MG63 (cell line): ENCODE measurements at regions not wholly inside any gene's neighbourhood (a gene's known extent, or its start where the extent isn't known, plus 50 kb on each side); places are given as distances from the start of the nearest gene placed in this dataset.

Source experiments
- DNase-seq: peaks from one replicate; pipeline ENCODE4 v3.0.0-alpha.2; 2020
- H3K27me3 ChIP-seq: fragments of 250-450 bp; sonication (Bioruptor Pico); 2 replicates; pipeline ENCODE4 v1.5.1; 2020; ENCODE audit warnings: mild to moderate bottlenecking, moderate library complexity
- H3K36me3 ChIP-seq: fragments of 250-450 bp; sonication (Bioruptor Pico); 2 replicates; pipeline ENCODE4 v1.5.1; 2020; ENCODE audit warnings: mild to moderate bottlenecking, moderate library complexity
- H3K4me3 ChIP-seq: fragments of 250-450 bp; sonication (Bioruptor Pico); 2 replicates; pipeline ENCODE4 v1.5.1; 2020; ENCODE audit warnings: mild to moderate bottlenecking, moderate library complexity
- H3K9me3 ChIP-seq: fragments of 250-450 bp; sonication (Bioruptor Pico); 2 replicates; pipeline ENCODE4 v1.5.1; 2020; ENCODE audit warnings: mild to moderate bottlenecking, moderate library complexity

GRCh38 chr6:164229716-164230115 is 815.2 kb downstream of the QKI start:
- Histone ChIP-seq H3K36me3 (no peaks in the 10 kb centered on the region), H3K4me3 (no peak overlapping the region), H3K9me3 (no peaks in the 10 kb centered on the region), H3K27me3 (no peaks in the 10 kb centered on the region)
- no peak for DNase-seq

DNA sequence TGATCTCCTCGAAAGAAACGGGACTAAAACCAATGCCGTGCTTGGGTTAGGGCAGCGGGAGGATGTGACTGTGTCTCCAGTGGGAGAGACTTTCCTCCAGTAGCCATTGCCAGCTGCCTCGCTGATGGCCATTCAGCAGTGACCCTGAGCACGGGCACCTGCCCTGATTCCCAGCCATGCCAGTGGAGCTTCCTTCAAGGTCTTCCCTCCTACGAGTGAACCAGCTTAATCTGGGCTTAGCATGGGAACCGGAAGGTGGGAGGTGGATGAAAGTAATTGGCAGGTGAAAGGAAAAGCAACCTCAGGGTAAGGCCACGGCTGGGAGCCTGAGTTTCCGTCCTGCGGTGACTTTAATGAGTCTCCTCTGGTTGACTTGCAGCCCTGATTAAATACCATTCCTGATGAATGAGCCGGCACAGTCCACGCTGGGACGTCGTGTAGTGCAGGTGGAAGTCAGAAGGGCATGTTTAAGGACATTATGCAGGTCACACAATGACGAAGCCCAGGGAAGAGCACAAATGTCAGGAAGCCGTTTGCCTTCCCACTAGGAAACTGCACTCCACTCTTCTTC is 813.5 kb downstream of the QKI start:
- Histone ChIP-seq H3K9me3 (no peaks in the 10 kb centered on the region), H3K36me3 (no peaks in the 10 kb centered on the region), H3K27me3 (no peaks in the 10 kb centered on the region), H3K4me3 (no peak overlapping the region)
- no peak for DNase-seq

GRCh38 chr6:164216839-164217238 is 802.3 kb downstream of the QKI start:
- no peaks in the 10 kb centered on the region for H3K9me3 ChIP-seq
- DNase-seq, result no peak
- no peaks in the 10 kb centered on the region for H3K27me3 ChIP-seq
- H3K4me3 ChIP-seq, result no peak overlapping the region
- H3K36me3 ChIP-seq, result no peaks in the 10 kb centered on the region

- DNase-seq, result no peak
- Histone ChIP-seq H3K4me3 (no peak overlapping the region), H3K9me3 (no peaks in the 10 kb centered on the region)
Observed at GRCh38 chr6:164216368-164216767, 801.9 kb downstream of the QKI start.

DNA sequence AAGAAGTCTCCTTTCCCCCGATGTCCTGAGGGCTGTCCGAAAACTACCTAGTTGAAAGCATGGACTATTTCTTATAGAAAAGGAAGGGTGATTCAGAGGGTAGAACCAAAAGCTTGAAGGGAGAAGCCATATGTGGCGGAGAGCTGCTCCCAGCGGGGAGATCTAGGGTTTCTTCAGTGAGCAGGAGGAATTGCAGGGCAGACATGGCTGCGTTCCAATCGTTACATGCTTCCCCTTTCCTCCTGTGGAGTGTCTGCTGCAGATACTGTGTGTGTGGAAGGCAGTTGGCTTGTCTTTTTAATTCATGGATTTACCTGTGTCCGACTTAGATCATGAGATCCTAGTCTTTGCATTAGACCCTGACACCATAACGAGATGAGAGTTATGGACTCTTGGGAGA is 799.5 kb downstream of the QKI start:
- Histone ChIP-seq H3K4me3 (no peak overlapping the region), H3K36me3 (no peaks in the 10 kb centered on the region), H3K27me3 (no peaks in the 10 kb centered on the region), H3K9me3 (no peaks in the 10 kb centered on the region)
- no peak for DNase-seq

More at GRCh38 chr6:164216368-164216767, 801.9 kb downstream of the QKI start:
- H3K36me3 ChIP-seq, result no peaks in the 10 kb centered on the region
- no peaks in the 10 kb centered on the region for H3K27me3 ChIP-seq

GRCh38 chr6:164211254-164211653 is 796.7 kb downstream of the QKI start:
- no peak for DNase-seq
- Histone ChIP-seq H3K9me3 (no peaks in the 10 kb centered on the region), H3K36me3 (no peaks in the 10 kb centered on the region), H3K4me3 (no peak overlapping the region), H3K27me3 (no peaks in the 10 kb centered on the region)

GRCh38 chr6:164210783-164211182 is 796.3 kb downstream of the QKI start:
- H3K9me3 ChIP-seq, result no peaks in the 10 kb centered on the region
- no peak overlapping the region for H3K4me3 ChIP-seq
- no peaks in the 10 kb centered on the region for H3K36me3 ChIP-seq
- no peak for DNase-seq
- no peaks in the 10 kb centered on the region for H3K27me3 ChIP-seq

DNA sequence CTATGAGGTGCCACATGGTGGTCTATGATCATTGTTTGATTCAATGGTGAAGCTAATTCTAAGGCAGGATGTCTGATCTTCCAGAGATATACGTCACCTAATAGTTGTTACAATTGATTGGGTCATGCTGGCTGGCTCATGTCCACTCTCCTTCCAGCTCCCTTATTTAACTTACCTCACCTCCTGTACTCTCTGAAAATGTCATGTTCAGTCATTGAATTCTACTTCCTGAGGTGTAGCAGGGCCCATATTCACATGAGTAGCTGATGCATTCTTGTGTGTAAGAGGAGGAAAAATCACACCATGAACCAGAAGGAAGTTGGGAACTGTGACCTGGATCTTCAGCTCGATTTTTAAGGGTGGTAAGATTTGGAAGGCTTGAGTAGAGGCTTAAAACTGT is 795.8 kb downstream of the QKI start:
- Histone ChIP-seq H3K36me3 (no peaks in the 10 kb centered on the region), H3K27me3 (no peaks in the 10 kb centered on the region), H3K4me3 (no peak overlapping the region), H3K9me3 (no peaks in the 10 kb centered on the region)
- no peak for DNase-seq

DNA sequence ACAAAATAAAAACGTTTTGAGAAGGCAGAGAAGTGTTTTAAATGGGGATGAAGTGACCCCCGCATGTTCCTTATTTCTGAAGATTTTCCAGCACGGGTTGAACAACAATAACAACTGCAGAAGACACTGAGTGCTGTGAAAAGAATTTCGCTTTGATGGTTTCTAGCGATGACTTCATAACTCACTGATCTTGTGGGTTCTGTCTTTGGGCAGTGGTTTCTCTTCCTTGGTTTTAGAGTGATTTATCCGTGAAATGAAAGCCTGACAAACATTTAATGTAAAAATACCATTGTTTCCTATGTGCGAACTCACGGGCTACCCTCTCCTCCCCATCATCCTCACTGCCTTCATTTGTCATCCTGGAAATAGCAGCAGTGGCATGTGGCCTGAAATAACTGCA is 793.9 kb downstream of the QKI start:
- Histone ChIP-seq H3K27me3 (no peaks in the 10 kb centered on the region), H3K36me3 (no peaks in the 10 kb centered on the region), H3K9me3 (no peaks in the 10 kb centered on the region), H3K4me3 (no peak overlapping the region)
- no peak for DNase-seq

- no peak for DNase-seq
- no peaks in the 10 kb centered on the region for H3K36me3 ChIP-seq
- H3K27me3 ChIP-seq, result no peaks in the 10 kb centered on the region
- no peaks in the 10 kb centered on the region for H3K9me3 ChIP-seq
- H3K4me3 ChIP-seq, result no peak overlapping the region
Observed at GRCh38 chr6:164206807-164207423, 792.4 kb downstream of the QKI start.

GRCh38 chr6:164200071-164200470 is 785.6 kb downstream of the QKI start:
- H3K4me3 ChIP-seq, result no peak overlapping the region
- H3K36me3 ChIP-seq, result no peaks in the 10 kb centered on the region
- no peak for DNase-seq
- no peaks in the 10 kb centered on the region for H3K27me3 ChIP-seq
- no peaks in the 10 kb centered on the region for H3K9me3 ChIP-seq

GRCh38 chr6:164195942-164196281 is 781.4 kb downstream of the QKI start:
- DNase-seq, result no peak
- no peaks in the 10 kb centered on the region for H3K9me3 ChIP-seq
- no peaks in the 10 kb centered on the region for H3K36me3 ChIP-seq
- no peak overlapping the region for H3K4me3 ChIP-seq
- no peaks in the 10 kb centered on the region; the same call in 1 of the 2 replicates for H3K27me3 ChIP-seq

GRCh38 chr6:164195278-164195941 is 780.9 kb downstream of the QKI start:
- H3K9me3 ChIP-seq, result no peaks in the 10 kb centered on the region
- DNase-seq, result no peak
- no peaks in the 10 kb centered on the region; the same call in 1 of the 2 replicates for H3K27me3 ChIP-seq
- H3K36me3 ChIP-seq, result no peaks in the 10 kb centered on the region
- no peak overlapping the region for H3K4me3 ChIP-seq

GRCh38 chr6:164188861-164189260 is 774.3 kb downstream of the QKI start:
- Histone ChIP-seq H3K4me3 (no peak overlapping the region), H3K27me3 (no peaks in the 10 kb centered on the region; the same call in 1 of the 2 replicates), H3K9me3 (no peaks in the 10 kb centered on the region), H3K36me3 (no peaks in the 10 kb centered on the region)
- no peak for DNase-seq

DNA sequence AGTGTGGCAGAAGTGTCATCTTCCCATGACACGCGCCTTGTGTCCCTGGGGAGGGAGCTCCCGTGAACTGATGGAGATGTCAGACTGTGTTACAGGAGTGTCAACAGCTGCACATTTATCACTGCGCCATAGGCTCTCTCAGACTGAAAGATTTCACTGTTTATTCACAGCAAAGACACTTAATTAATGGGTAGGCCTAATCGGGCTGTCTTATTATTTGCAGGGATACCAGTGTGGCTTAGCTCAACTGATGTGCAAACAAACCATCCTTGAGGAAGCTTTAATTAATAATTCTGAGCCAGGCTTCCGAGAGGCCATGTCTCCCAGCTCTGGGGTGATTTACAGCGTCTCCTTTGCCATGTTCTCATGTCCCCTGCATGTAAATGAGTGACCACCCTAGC is 771.0 kb downstream of the QKI start:
- no peak for DNase-seq
- no peaks in the 10 kb centered on the region for H3K36me3 ChIP-seq
- H3K27me3 ChIP-seq, result no peaks in the 10 kb centered on the region
- no peak overlapping the region for H3K4me3 ChIP-seq
- no peaks in the 10 kb centered on the region for H3K9me3 ChIP-seq

GRCh38 chr6:164184410-164184809 is 769.9 kb downstream of the QKI start:
- Histone ChIP-seq H3K9me3 (no peaks in the 10 kb centered on the region), H3K36me3 (no peaks in the 10 kb centered on the region), H3K4me3 (no peak overlapping the region), H3K27me3 (no peaks in the 10 kb centered on the region)
- DNase-seq, result no peak

- no peak for DNase-seq
- H3K27me3 ChIP-seq, result no peaks in the 10 kb centered on the region
Observed at GRCh38 chr6:164183556-164184123, 769.1 kb downstream of the QKI start.

More at GRCh38 chr6:164183556-164184123, 769.1 kb downstream of the QKI start:
- no peaks in the 10 kb centered on the region for H3K36me3 ChIP-seq
- H3K4me3 ChIP-seq, result no peak overlapping the region
- H3K9me3 ChIP-seq, result no peaks in the 10 kb centered on the region
